PC-9 (cell line): ENCODE measurements at regions not wholly inside any gene's neighbourhood (a gene's known extent, or its start where the extent isn't known, plus 50 kb on each side); places are given as distances from the start of the nearest gene placed in this dataset.
A peak's percentile ranks its signal among the peaks of the same experiment; 100 is the strongest.
"Not testable (repeated sequence)": the region's sequence is repeated elsewhere in the genome, so short reads cannot be mapped to it uniquely, and the experiment has no call there.

ENCODE experiments used
- BruUV-seq: library from RNA; stranded (reverse); fragments of 400-500 nt; replicated peaks from 2 replicates; lab custom pipeline; 2021; lab: Mats Ljungman, UMichigan
- CTCF ChIA-PET: fragments of 300-600 bp; sonication (Branson Sonifier 250); formaldehyde crosslinking; loops from one replicate; lab custom pipeline; 2022; ENCODE audit warnings: antibody characterized with exemption; lab: Charles Lee
- POLR2A ChIA-PET: fragments of 300-600 bp; sonication (Branson Sonifier 250); formaldehyde crosslinking; loops from one replicate; lab custom pipeline; 2022; ENCODE audit warnings: antibody characterized with exemption; ENCODE audit not compliant: unreplicated experiment; lab: Charles Lee
- DNase-seq, 2 experiments: peaks; one replicate each; pipeline versions ENCODE4 v3.0.0 to v3.0.0-alpha.2; 2015 to 2022; ENCODE audit warnings: mixed read lengths in 1 of 2
- H2AFZ ChIP-seq: fragments of 200-600 bp; sonication (generic); 2 replicates; pipeline ENCODE4 v1.8.1; 2017; ENCODE audit warnings: antibody characterized with exemption
- H3F3A ChIP-seq: fragments of 200-600 bp; sonication (generic); 2 replicates; pipeline ENCODE4 v1.8.1; 2017; ENCODE audit warnings: antibody characterized with exemption, mild to moderate bottlenecking, low read depth; ENCODE audit not compliant: insufficient read depth
- H3K27ac ChIP-seq: fragments of 200-600 bp; sonication (generic); 2 replicates; pipeline ENCODE4 v1.6.1; 2016; ENCODE audit warnings: mixed run types
- H3K27me3 ChIP-seq: fragments of 200-600 bp; sonication (generic); 2 replicates; pipeline ENCODE4 v1.6.1; 2016; ENCODE audit warnings: low read depth, mixed run types; ENCODE audit not compliant: insufficient read depth
- H3K36me3 ChIP-seq: fragments of 200-600 bp; sonication (generic); 2 replicates; pipeline ENCODE4 v1.6.1; 2016; ENCODE audit warnings: low read depth, mixed run types
- H3K4me1 ChIP-seq: fragments of 200-600 bp; sonication (generic); replicated peaks from 2 replicates; pipeline ENCODE4 v1.6.1; 2016; ENCODE audit warnings: mixed run types; ENCODE audit not compliant: insufficient read depth
- H3K4me2 ChIP-seq: fragments of 200-600 bp; sonication (generic); 2 replicates; pipeline ENCODE4 v1.6.1; 2017; ENCODE audit warnings: mixed run types
- H3K4me3 ChIP-seq: fragments of 200-600 bp; sonication (generic); 2 replicates; pipeline ENCODE4 v1.6.1; 2016; ENCODE audit warnings: mixed run types
- H3K79me2 ChIP-seq: fragments of 200-600 bp; sonication (generic); 2 replicates; pipeline ENCODE4 v1.6.1; 2017; ENCODE audit warnings: low read depth, mixed run types
- H3K9me2 ChIP-seq: fragments of 200-600 bp; sonication (generic); 2 replicates; pipeline ENCODE4 v1.8.1; 2017; ENCODE audit warnings: mild to moderate bottlenecking; ENCODE audit not compliant: insufficient read depth
- H3K9me3 ChIP-seq: fragments of 200-600 bp; sonication (generic); 2 replicates; pipeline ENCODE4 v1.8.1; 2016; ENCODE audit warnings: low read depth; ENCODE audit not compliant: insufficient read depth
- H4K20me1 ChIP-seq: fragments of 200-600 bp; sonication (generic); 2 replicates; pipeline ENCODE4 v1.8.1; 2017; ENCODE audit not compliant: insufficient read depth
- CTCF ChIP-seq: fragments of 200-600 bp; sonication (generic); conservative IDR thresholded peaks from 2 replicates; pipeline ENCODE4 v1.6.1; 2017; ENCODE audit warnings: mixed run types, antibody characterized with exemption, mild to moderate bottlenecking, moderate library complexity
- EZH2 ChIP-seq: fragments of 200-600 bp; sonication (generic); IDR thresholded peaks from 2 replicates; pipeline ENCODE4 v1.8.0; 2017; ENCODE audit warnings: antibody characterized with exemption, low read depth
- intact Hi-C: fragments of 100-400 bp; cut with micrococcal nuclease; formaldehyde crosslinking; loops from one replicate; pipeline ENCODE4 v1.10.0; 2022; ENCODE audit not compliant: unreplicated experiment

GRCh38 chr14:105774001-105774400 lies 247.6 kb downstream of the TMEM121 start:
- no peak overlapping the region for H3K4me3 ChIP-seq
- no peak overlapping the region for H3K4me2 ChIP-seq
- BruUV-seq: no TSS peak
- no peaks in the 10 kb centered on the region for H3K79me2 ChIP-seq
- TF ChIP-seq CTCF (peak; percentile 43; the same call in 1 of the 2 replicates), EZH2 (no peak)
- H3K9me3 ChIP-seq: no peaks in the 10 kb centered on the region
- ChIA-PET CTCF (no interaction called here), POLR2A (interaction anchor here (0.8 kb wide), 1 partner anchor 20 kb away, joined by 16 read pairs; no protein-coding TSS in a partner anchor)
- intact Hi-C loops: no loop called here
- H4K20me1 ChIP-seq: no peaks in the 10 kb centered on the region
- DNase-seq: peak in 1 of 2 experiments; percentile 9
- H3K4me1 ChIP-seq: no peaks in the 10 kb centered on the region
- H3F3A ChIP-seq: no peaks in the 10 kb centered on the region
- no peak overlapping the region for H3K27ac ChIP-seq
- H3K27me3 ChIP-seq: peaks cover 35% of the 10 kb centered on the region
- no peaks in the 10 kb centered on the region for H3K9me2 ChIP-seq
- no peaks in the 10 kb centered on the region for H3K36me3 ChIP-seq
- H2AFZ ChIP-seq: no peak overlapping the region

GRCh38 chr14:105774585-105775348 lies 248.4 kb downstream of the TMEM121 start:
- H3K9me2 ChIP-seq, BruUV-seq, intact Hi-C loops, H3K27ac ChIP-seq, H4K20me1 ChIP-seq, H3K4me2 ChIP-seq, CTCF ChIA-PET, H3K4me1 ChIP-seq, H3K36me3 ChIP-seq, H3K4me3 ChIP-seq, H3K79me2 ChIP-seq, DNase-seq, POLR2A ChIA-PET, H3K9me3 ChIP-seq, H3F3A ChIP-seq, H2AFZ ChIP-seq: not testable (repeated sequence)
- peaks cover 28% of the 10 kb centered on the region for H3K27me3 ChIP-seq

GRCh38 chr14:105775349-105775923 lies 249.1 kb downstream of the TMEM121 start:
- H4K20me1 ChIP-seq, H3K9me2 ChIP-seq, H2AFZ ChIP-seq, POLR2A ChIA-PET, H3K4me1 ChIP-seq, H3K36me3 ChIP-seq, H3K4me3 ChIP-seq, H3K27ac ChIP-seq, intact Hi-C loops, H3F3A ChIP-seq, DNase-seq, H3K9me3 ChIP-seq, BruUV-seq, H3K79me2 ChIP-seq, CTCF ChIA-PET, H3K4me2 ChIP-seq: not testable (repeated sequence)
- H3K27me3 ChIP-seq: peaks cover 27% of the 10 kb centered on the region

- H3K4me3 ChIP-seq, H3F3A ChIP-seq, BruUV-seq, CTCF ChIA-PET, DNase-seq, H3K9me3 ChIP-seq, H3K4me1 ChIP-seq, H3K9me2 ChIP-seq, intact Hi-C loops, H4K20me1 ChIP-seq, H3K36me3 ChIP-seq, H2AFZ ChIP-seq, POLR2A ChIA-PET, H3K4me2 ChIP-seq, H3K79me2 ChIP-seq, H3K27ac ChIP-seq: not testable (repeated sequence)
- H3K27me3 ChIP-seq: peaks cover 24% of the 10 kb centered on the region
These were observed 249.7 kb downstream of the TMEM121 start for GRCh38 chr14:105776112-105776511.
